OCI-LY1 (cell line): ENCODE measurements at regions not wholly inside any gene's neighbourhood (a gene's known extent, or its start where the extent isn't known, plus 50 kb on each side); places are given as distances from the start of the nearest gene placed in this dataset.

ENCODE experiments used
- EZH2 ChIP-seq: fragments of 200-600 bp; sonication (generic), shearing (Covaris generic); IDR thresholded peaks from 2 replicates; pipeline ENCODE4 v1.8.0; 2017; ENCODE audit warnings: borderline replicate concordance, mixed run types, mild to moderate bottlenecking, antibody characterized with exemption, low read length, moderate library complexity, mixed read lengths
- TF ChIP-seq, protein P1 (sequence below): fragments of 200-600 bp; sonication (generic), shearing (Covaris generic); IDR thresholded peaks from 2 replicates; pipeline ENCODE4 v1.5.1; 2017; ENCODE audit warnings: mild to moderate bottlenecking, antibody characterized with exemption, low read length, moderate library complexity, mixed read lengths

- TF ChIP-seq, protein P1, sequence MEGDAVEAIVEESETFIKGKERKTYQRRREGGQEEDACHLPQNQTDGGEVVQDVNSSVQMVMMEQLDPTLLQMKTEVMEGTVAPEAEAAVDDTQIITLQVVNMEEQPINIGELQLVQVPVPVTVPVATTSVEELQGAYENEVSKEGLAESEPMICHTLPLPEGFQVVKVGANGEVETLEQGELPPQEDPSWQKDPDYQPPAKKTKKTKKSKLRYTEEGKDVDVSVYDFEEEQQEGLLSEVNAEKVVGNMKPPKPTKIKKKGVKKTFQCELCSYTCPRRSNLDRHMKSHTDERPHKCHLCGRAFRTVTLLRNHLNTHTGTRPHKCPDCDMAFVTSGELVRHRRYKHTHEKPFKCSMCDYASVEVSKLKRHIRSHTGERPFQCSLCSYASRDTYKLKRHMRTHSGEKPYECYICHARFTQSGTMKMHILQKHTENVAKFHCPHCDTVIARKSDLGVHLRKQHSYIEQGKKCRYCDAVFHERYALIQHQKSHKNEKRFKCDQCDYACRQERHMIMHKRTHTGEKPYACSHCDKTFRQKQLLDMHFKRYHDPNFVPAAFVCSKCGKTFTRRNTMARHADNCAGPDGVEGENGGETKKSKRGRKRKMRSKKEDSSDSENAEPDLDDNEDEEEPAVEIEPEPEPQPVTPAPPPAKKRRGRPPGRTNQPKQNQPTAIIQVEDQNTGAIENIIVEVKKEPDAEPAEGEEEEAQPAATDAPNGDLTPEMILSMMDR = no peak
- TF ChIP-seq EZH2 = no peak
Observed at GRCh38 chr18:28855989-28856388, 679.1 kb upstream of the CDH2 start.
